22Rv1 (cell line): ENCODE measurements at regions not wholly inside any gene's neighbourhood (a gene's known extent, or its start where the extent isn't known, plus 50 kb on each side); places are given as distances from the start of the nearest gene placed in this dataset.

Experiments
- H3K27ac ChIP-seq: fragments of 450-650 bp; 2 replicates; pipeline ENCODE4 v1.5.1; 2017
- CTCF ChIP-seq: fragments of 450-650 bp; IDR thresholded peaks from 2 replicates; pipeline ENCODE4 v1.5.1; 2017; ENCODE audit warnings: mild to moderate bottlenecking
- ZFX ChIP-seq: fragments of 450-650 bp; IDR thresholded peaks from 2 replicates; pipeline ENCODE4 v1.6.1; 2017; ENCODE audit warnings: antibody characterized with exemption, borderline replicate concordance

- TF ChIP-seq ZFX (no peak), CTCF (no peak)
- H3K27ac ChIP-seq, result no peak overlapping the region
These were observed 261.5 kb upstream of the TANK start for GRCh38 chr2:160898581-160899307.

GRCh38 chr2:160901613-160902012 is 258.6 kb upstream of the TANK start:
- TF ChIP-seq CTCF (no peak), ZFX (no peak)
- no peak overlapping the region for H3K27ac ChIP-seq

GRCh38 chr2:160905862-160906261 is 254.4 kb upstream of the TANK start:
- no peak overlapping the region for H3K27ac ChIP-seq
- TF ChIP-seq ZFX (no peak), CTCF (no peak)

GRCh38 chr2:160906878-160907277 is 253.3 kb upstream of the TANK start:
- no peak for TF ChIP-seq ZFX
- TF ChIP-seq CTCF, result no peak
- H3K27ac ChIP-seq, result no peak overlapping the region

GRCh38 chr2:160907738-160908137 is 252.5 kb upstream of the TANK start:
- TF ChIP-seq CTCF, result no peak
- TF ChIP-seq ZFX, result no peak
- no peak overlapping the region for H3K27ac ChIP-seq

GRCh38 chr2:160908157-160908556 is 252.1 kb upstream of the TANK start:
- H3K27ac ChIP-seq, result no peak overlapping the region
- TF ChIP-seq CTCF, result no peak
- no peak for TF ChIP-seq ZFX

- no peak for TF ChIP-seq CTCF
- TF ChIP-seq ZFX, result no peak
- no peak overlapping the region for H3K27ac ChIP-seq
These were observed 250.4 kb upstream of the TANK start for GRCh38 chr2:160909781-160910242.
